HCT116 (cell line): ENCODE measurements at regions not wholly inside any gene's neighbourhood (a gene's known extent, or its start where the extent isn't known, plus 50 kb on each side); places are given as distances from the start of the nearest gene placed in this dataset.

Source experiments
- ATAC-seq: fragments of 200-7000 bp; cut with Tn5 transposase; 2 replicates; pipeline ENCODE4 v1.9.1; 2020; ENCODE audit warnings: mild to moderate bottlenecking, moderate library complexity
- BruUV-seq: library from RNA; stranded (reverse); fragments of 400-500 nt; replicated peaks from 2 replicates; lab custom pipeline; 2021; lab: Mats Ljungman, UMichigan
- CTCF ChIA-PET: fragments of 300-600 bp; sonication (Branson Sonifier 250); formaldehyde crosslinking; loops from one replicate; lab custom pipeline; 2021; ENCODE audit warnings: antibody characterized with exemption; lab: Charles Lee
- POLR2A ChIA-PET: fragments of 300-600, 350-600 bp; sonication (Branson Sonifier 250); formaldehyde crosslinking; loops from one replicate; lab custom pipeline; 2021; ENCODE audit warnings: antibody characterized with exemption; lab: Charles Lee
- RAD21 ChIA-PET, 2 experiments: fragments of 300-600 bp; sonication (Branson Sonifier 250); formaldehyde crosslinking; loops; one replicate each; lab custom pipeline; 2023; ENCODE audit warnings: low total read pairs in 2 of 2; ENCODE audit not compliant: uncharacterized antibody in 2 of 2, unreplicated experiment in 2 of 2, low non-redundant PET in 1 of 2; lab: Charles Lee
- DNase-seq: peaks from one replicate; pipeline ENCODE4 v3.0.0-alpha.2; 2010; ENCODE audit warnings: low read depth, low spot score
- H2AFZ ChIP-seq: fragments of 200-600 bp; shearing (Covaris generic), sonication (generic); 2 replicates; pipeline ENCODE4 v1.6.1; 2017; ENCODE audit warnings: low read depth, mixed run types, mixed read lengths, antibody characterized with exemption, low read length; ENCODE audit not compliant: poor library complexity, severe bottlenecking
- H3K27ac ChIP-seq: 2 replicates; pipeline ENCODE4 v1.5.1; 2012; ENCODE audit warnings: low read depth, low read length
- H3K27me3 ChIP-seq: fragments of 200-600 bp; sonication (generic); 2 replicates; pipeline ENCODE4 v1.6.1; 2016; ENCODE audit warnings: mixed run types, low read length, mixed read lengths; ENCODE audit not compliant: insufficient read depth
- H3K36me3 ChIP-seq, 2 experiments: fragments of 200-500 bp in 1 of 2; fragments of 200-600 bp in 1 of 2; sonication (Bioruptor generic) in 1 of 2; sonication (generic) in 1 of 2; 2 replicates each; pipeline versions ENCODE4 v1.5.1 to v1.6.1; 2014 to 2016; ENCODE audit warnings: low read length in 2 of 2, inconsistent platforms in 1 of 2, mixed read lengths in 1 of 2, mixed run types in 1 of 2; ENCODE audit not compliant: insufficient read depth in 2 of 2, control insufficient read depth in 1 of 2
- H3K4me1 ChIP-seq, 2 experiments: fragments of 200-600 bp in 1 of 2; sonication (generic) in 1 of 2; 2 replicates each; pipeline versions ENCODE4 v1.5.1 to v1.6.1; 2012 to 2017; ENCODE audit warnings: low read length in 2 of 2, inconsistent platforms in 1 of 2, mild to moderate bottlenecking in 1 of 2, mixed read lengths in 1 of 2, mixed run types in 1 of 2, moderate library complexity in 1 of 2; ENCODE audit not compliant: insufficient read depth in 2 of 2, control insufficient read depth in 1 of 2
- H3K4me2 ChIP-seq: fragments of 200-600 bp; sonication (generic); 2 replicates; pipeline ENCODE4 v1.6.1; 2017; ENCODE audit warnings: mixed run types, low read length, mixed read lengths
- H3K4me3 ChIP-seq, 2 experiments: fragments of 200-600 bp in 1 of 2; sonication (generic) in 1 of 2; replicated peaks in 1 of 2; 2 replicates each; pipeline ENCODE4 v1.5.1; 2011 to 2016; ENCODE audit warnings: low read length in 2 of 2, control low read depth in 1 of 2, low read depth in 1 of 2, mild to moderate bottlenecking in 1 of 2, mixed read lengths in 1 of 2, mixed run types in 1 of 2
- H3K79me2 ChIP-seq: fragments of 200-600 bp; sonication (generic); 2 replicates; pipeline ENCODE4 v1.6.1; 2017; ENCODE audit warnings: mild to moderate bottlenecking, mixed run types, low read length, moderate library complexity, mixed read lengths; ENCODE audit not compliant: insufficient read depth
- H3K9ac ChIP-seq: fragments of 200-600 bp; sonication (generic); 2 replicates; pipeline ENCODE4 v1.6.1; 2016; ENCODE audit warnings: low read length, mixed read lengths
- H3K9me2 ChIP-seq: fragments of 200-600 bp; sonication (generic), shearing (Covaris generic); 2 replicates; pipeline ENCODE4 v1.6.1; 2017; ENCODE audit warnings: mixed run types, mild to moderate bottlenecking, moderate library complexity; ENCODE audit not compliant: insufficient read depth
- H3K9me3 ChIP-seq, 2 experiments: fragments of 200-500 bp in 1 of 2; fragments of 200-600 bp in 1 of 2; sonication (Bioruptor generic) in 1 of 2; sonication (generic) in 1 of 2; 2 replicates each; pipeline ENCODE4 v1.6.1; 2014 to 2017; ENCODE audit warnings: low read length in 2 of 2, mixed read lengths in 2 of 2, inconsistent platforms in 1 of 2, low read depth in 1 of 2, mild to moderate bottlenecking in 1 of 2, mixed run types in 1 of 2, moderate library complexity in 1 of 2; ENCODE audit not compliant: control insufficient read depth in 1 of 2, insufficient read depth in 1 of 2
- H4K20me1 ChIP-seq: fragments of 200-600 bp; sonication (generic), shearing (Covaris generic); 2 replicates; pipeline ENCODE4 v1.6.1; 2017; ENCODE audit warnings: mixed run types, mild to moderate bottlenecking, moderate library complexity; ENCODE audit not compliant: insufficient read depth
- ATF3 ChIP-seq: IDR thresholded peaks from 2 replicates; pipeline ENCODE4 v1.6.1; 2012
- intact Hi-C: fragments of 100-400 bp; cut with micrococcal nuclease; formaldehyde crosslinking; loops from 2 replicates; pipeline ENCODE4 v1.10.0; 2022

- intact Hi-C loops: loop anchor here (5.0 kb wide), 1 partner anchor 256 kb away; no protein-coding TSS in a partner anchor
Observed at GRCh38 chr1:72336776-72337175, 54.4 kb upstream of the NEGR1 start.

More at GRCh38 chr1:72336776-72337175, 54.4 kb upstream of the NEGR1 start:
- no peak overlapping the region for H3K4me2 ChIP-seq
- POLR2A ChIA-PET: no interaction called here
- H3K9ac ChIP-seq: no peak overlapping the region
- no peak for DNase-seq
- no peaks in the 10 kb centered on the region for H3K79me2 ChIP-seq
- TF ChIP-seq ATF3: no peak
- TF ChIP-seq, all 23 proteins: peak for 0
- no peaks in the 10 kb centered on the region for H3K27me3 ChIP-seq
- no peaks in the 10 kb centered on the region for H3K36me3 ChIP-seq
- ChIA-PET CTCF (no interaction called here), RAD21 (no interaction called here)
- ATAC-seq: no peak
- no peak overlapping the region for H3K4me3 ChIP-seq
- no peaks in the 10 kb centered on the region for H3K4me1 ChIP-seq
- no peak overlapping the region for H3K27ac ChIP-seq
- BruUV-seq: no TSS peak
- no peak overlapping the region for H2AFZ ChIP-seq
- no peaks in the 10 kb centered on the region for H4K20me1 ChIP-seq
- no peaks in the 10 kb centered on the region for H3K9me3 ChIP-seq
- no peaks in the 10 kb centered on the region for H3K9me2 ChIP-seq
